Suprapubic skin (tissue), 4 donors: ENCODE measurements at regions not wholly inside any gene's neighbourhood (a gene's known extent, or its start where the extent isn't known, plus 50 kb on each side); places are given as distances from the start of the nearest gene placed in this dataset.

Experiments used
- DNase-seq, 2 donors: peaks; one replicate each; pipeline ENCODE4 v3.0.0-alpha.2; 2019; ENCODE audit warnings: low spot score in 2 of 2
- H3K27ac ChIP-seq: fragments of 200-600 bp; sonication (generic); one replicate; pipeline ENCODE4 v1.5.1; 2019
- H3K27me3 ChIP-seq: fragments of 200-600 bp; sonication (generic); one replicate; pipeline ENCODE4 v1.5.1; 2019
- H3K36me3 ChIP-seq: fragments of 200-600 bp; sonication (generic); one replicate; pipeline ENCODE4 v1.5.1; 2019
- H3K4me1 ChIP-seq: fragments of 200-600 bp; sonication (generic); one replicate; pipeline ENCODE4 v1.5.1; 2019
- H3K4me3 ChIP-seq: fragments of 200-600 bp; sonication (generic); one replicate; pipeline ENCODE4 v1.5.1; 2019; ENCODE audit warnings: mild to moderate bottlenecking
- H3K9me3 ChIP-seq: fragments of 200-600 bp; sonication (generic); one replicate; pipeline ENCODE4 v1.5.1; 2019
- CTCF ChIP-seq, 2 donors: fragments of 200-600 bp in 1 of 2; fragments of 450-650 bp in 1 of 2; sonication (generic) in 1 of 2; IDR thresholded peaks; one replicate each; pipeline ENCODE4 v1.5.1; 2016 to 2019; ENCODE audit warnings: antibody characterized with exemption in 2 of 2, mild to moderate bottlenecking in 1 of 2, moderate library complexity in 1 of 2
- EP300 ChIP-seq: sonication (generic); formaldehyde crosslinking; IDR thresholded peaks from one replicate; pipeline ENCODE4 v1.6.1; 2017; ENCODE audit warnings: antibody characterized with exemption
- POLR2A ChIP-seq, 2 donors: fragments of 450-650 bp; IDR thresholded peaks; one replicate each; pipeline ENCODE4 v1.6.1; 2017; ENCODE audit warnings: antibody characterized with exemption in 2 of 2, mild to moderate bottlenecking in 2 of 2, moderate library complexity in 2 of 2
- POLR2AphosphoS5 ChIP-seq, 3 donors: sonication (generic); formaldehyde crosslinking; IDR thresholded peaks; one replicate each; pipeline ENCODE4 v1.6.1; 2017; ENCODE audit warnings: antibody characterized with exemption in 3 of 3
- WGBS: methylation state at CpG from one replicate; pipeline ENCODE4 v1.1.5; 2018; 5-methylcytosine and 5-hydroxymethylcytosine counted together

DNA sequence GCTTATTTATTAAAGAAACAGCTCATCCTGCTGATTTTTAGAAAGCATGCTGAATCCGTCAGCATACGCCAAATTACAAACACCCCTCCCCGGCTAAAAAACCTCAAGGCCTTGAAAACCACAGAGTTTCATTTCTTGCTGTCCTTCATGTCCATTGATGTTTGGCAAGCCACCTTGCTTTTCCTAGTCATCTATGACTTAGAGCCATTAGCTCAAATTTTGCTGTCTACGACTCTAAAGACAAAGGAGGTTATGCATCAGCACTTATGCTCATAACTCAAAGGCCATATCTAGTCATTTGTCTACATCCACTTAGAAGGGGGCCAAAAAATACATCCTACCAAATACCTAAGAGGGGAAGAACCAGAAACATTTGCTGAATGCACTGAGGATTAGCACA lies 925.1 kb downstream of the PCDH7 start:
- no peaks in the 10 kb centered on the region for H3K36me3 ChIP-seq
- no peak overlapping the region for H3K27ac ChIP-seq
- TF ChIP-seq POLR2A (IDR thresholded peaks at IDR 0.05), result no peak
- no peak for TF ChIP-seq EP300
- TF ChIP-seq CTCF (IDR thresholded peaks at IDR 0.05), result no peak
- TF ChIP-seq POLR2AphosphoS5 (IDR thresholded peaks at IDR 0.05), result no peak
- H3K27me3 ChIP-seq, result no peaks in the 10 kb centered on the region
- no peak for DNase-seq
- no peak overlapping the region for H3K4me3 ChIP-seq
- H3K4me1 ChIP-seq, result no peaks in the 10 kb centered on the region
- H3K9me3 ChIP-seq, result no peaks in the 10 kb centered on the region
- 95% methylated on average over 4 of the region's 4 CpGs for whole genome bisulfite sequencing

DNA sequence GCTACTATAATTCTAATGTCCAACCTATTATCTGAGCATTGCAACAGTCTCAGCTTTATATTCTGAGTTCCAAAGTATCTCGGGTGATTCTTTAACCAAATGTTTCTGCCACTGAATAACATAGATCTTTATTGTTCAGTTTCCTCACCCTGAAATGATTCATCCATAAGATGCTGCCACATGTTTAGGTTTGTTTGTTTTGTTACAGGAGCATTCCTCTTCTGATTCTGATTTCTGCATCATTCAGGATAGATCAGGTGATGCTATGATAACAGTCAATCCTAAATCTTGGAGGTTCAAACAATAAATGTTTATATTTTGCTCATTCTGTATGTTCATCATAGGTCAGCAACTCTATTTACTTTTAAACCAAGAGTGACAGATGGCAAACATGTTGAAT lies 927.6 kb downstream of the PCDH7 start:
- no peak for DNase-seq
- TF ChIP-seq EP300 (no peak), CTCF (IDR thresholded peaks at IDR 0.05) (no peak), POLR2A (IDR thresholded peaks at IDR 0.05) (no peak), POLR2AphosphoS5 (IDR thresholded peaks at IDR 0.05) (no peak)
- WGBS, result 78% methylated on average over 1 of the region's 1 CpG
- Histone ChIP-seq H3K27me3 (no peaks in the 10 kb centered on the region), H3K27ac (no peak overlapping the region), H3K36me3 (no peaks in the 10 kb centered on the region), H3K4me1 (no peaks in the 10 kb centered on the region), H3K4me3 (no peak overlapping the region), H3K9me3 (no peaks in the 10 kb centered on the region)

DNA sequence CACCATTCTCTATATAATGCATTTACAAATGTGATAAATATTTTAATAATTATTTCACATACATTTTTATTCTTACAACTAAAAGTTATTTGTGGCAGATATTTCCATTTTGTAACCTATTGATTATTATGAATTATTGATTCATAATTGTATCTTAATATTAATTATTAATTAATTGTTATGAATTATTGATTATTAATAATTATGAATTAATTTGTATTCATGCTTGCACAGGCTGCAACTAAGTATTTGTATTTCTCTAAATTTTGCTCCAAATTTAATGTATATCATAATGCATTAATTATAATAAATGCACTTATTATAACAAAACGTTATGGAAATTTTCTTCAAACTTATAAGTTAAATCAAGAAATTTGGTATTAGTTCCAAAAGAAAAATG lies 929.7 kb downstream of the PCDH7 start:
- H3K27me3 ChIP-seq, result no peaks in the 10 kb centered on the region
- WGBS, result 0% methylated on average over 1 of the region's 1 CpG
- no peaks in the 10 kb centered on the region for H3K36me3 ChIP-seq
- no peak overlapping the region for H3K4me3 ChIP-seq
- no peak for DNase-seq
- no peaks in the 10 kb centered on the region for H3K4me1 ChIP-seq
- no peak overlapping the region for H3K27ac ChIP-seq
- H3K9me3 ChIP-seq, result no peaks in the 10 kb centered on the region
- no peak for TF ChIP-seq POLR2A (IDR thresholded peaks at IDR 0.05)
- no peak for TF ChIP-seq EP300
- no peak for TF ChIP-seq POLR2AphosphoS5 (IDR thresholded peaks at IDR 0.05)
- no peak for TF ChIP-seq CTCF (IDR thresholded peaks at IDR 0.05)

DNA sequence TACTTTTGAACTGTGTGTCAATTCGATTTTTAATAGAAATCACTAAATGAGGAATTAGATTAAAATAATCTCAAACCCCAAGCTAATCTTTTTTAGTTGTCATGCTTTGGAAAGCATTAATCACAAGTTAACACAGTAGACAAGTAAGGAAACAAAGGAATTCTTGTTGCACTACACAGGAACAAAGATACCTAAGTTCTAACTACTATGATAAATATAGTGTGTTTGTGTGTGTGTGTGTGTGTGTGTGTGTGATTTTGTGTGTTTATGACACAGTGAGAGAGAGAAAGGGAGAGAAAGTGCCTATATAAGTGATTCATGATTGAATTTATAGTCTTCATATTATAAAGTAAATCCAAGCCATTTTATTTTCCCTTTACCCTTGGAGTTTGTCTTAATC lies 931.4 kb downstream of the PCDH7 start:
- 74% methylated on average over 1 of the region's 1 CpG for WGBS
- Histone ChIP-seq H3K36me3 (no peaks in the 10 kb centered on the region), H3K9me3 (no peaks in the 10 kb centered on the region), H3K4me1 (no peaks in the 10 kb centered on the region), H3K27me3 (no peaks in the 10 kb centered on the region), H3K4me3 (no peak overlapping the region), H3K27ac (no peak overlapping the region)
- TF ChIP-seq EP300, result no peak
- no peak for TF ChIP-seq POLR2A (IDR thresholded peaks at IDR 0.05)
- no peak for TF ChIP-seq CTCF (IDR thresholded peaks at IDR 0.05)
- TF ChIP-seq POLR2AphosphoS5 (IDR thresholded peaks at IDR 0.05), result no peak
- no peak for DNase-seq

DNA sequence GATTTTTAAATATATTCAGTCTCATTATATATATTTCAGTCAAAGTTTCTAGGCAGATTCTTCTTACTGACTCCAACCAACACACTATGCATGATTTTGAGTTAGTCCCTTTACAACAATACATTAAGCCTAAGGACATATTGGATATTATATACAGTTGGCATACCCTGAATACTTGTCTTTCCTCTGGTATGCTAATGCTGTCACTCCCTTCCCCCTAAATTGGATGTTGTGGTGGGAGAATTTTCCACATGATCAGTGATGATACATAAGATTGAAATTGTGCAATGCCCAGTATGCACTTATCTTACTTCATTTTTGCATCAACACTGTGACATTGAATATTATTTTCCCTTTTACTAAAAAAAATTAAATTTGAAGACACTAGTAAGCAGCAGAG lies 935.2 kb downstream of the PCDH7 start:
- Histone ChIP-seq H3K27me3 (no peaks in the 10 kb centered on the region), H3K4me1 (no peaks in the 10 kb centered on the region), H3K4me3 (no peak overlapping the region), H3K9me3 (no peaks in the 10 kb centered on the region), H3K27ac (no peak overlapping the region), H3K36me3 (no peaks in the 10 kb centered on the region)
- TF ChIP-seq POLR2A (IDR thresholded peaks at IDR 0.05) (no peak), EP300 (no peak), POLR2AphosphoS5 (IDR thresholded peaks at IDR 0.05) (no peak), CTCF (IDR thresholded peaks at IDR 0.05) (no peak)
- no peak for DNase-seq
